ENCODE measurements at regions not wholly inside any gene's neighbourhood (a gene's known extent, or its start where the extent isn't known, plus 50 kb on each side); places are given as distances from the start of the nearest gene placed in this dataset.

- Mint-ChIP-seq H3K4me1 (ENCODE audit: unreplicated experiment) (no peaks in the 10 kb centered on the region), H3K27ac (ENCODE audit: unreplicated experiment) (no peak overlapping the region)
These were observed 552.8 kb upstream of the SLC8A1 start for GRCh38 chr2:41004700-41005099.

DNA sequence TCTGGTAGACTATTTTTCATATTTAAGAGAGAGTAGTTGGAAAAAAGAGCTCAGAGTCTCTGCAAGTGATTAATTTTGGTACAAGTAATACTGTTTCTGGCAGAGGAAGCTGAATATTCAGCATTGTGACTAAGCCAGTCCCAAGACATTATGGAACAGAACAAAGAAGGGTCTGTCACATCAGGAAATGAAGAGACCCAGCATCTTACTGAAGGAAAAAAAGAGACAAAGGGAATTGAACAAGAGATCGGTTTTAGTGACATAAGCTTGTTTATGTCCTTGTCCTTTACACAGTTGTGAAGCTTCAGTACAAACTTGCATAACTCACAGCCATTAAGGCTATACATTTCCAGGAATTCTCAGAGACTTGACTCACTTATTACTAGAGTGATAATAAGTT lies 568.5 kb upstream of the SLC8A1 start:
- TF ChIP-seq, protein P1, sequence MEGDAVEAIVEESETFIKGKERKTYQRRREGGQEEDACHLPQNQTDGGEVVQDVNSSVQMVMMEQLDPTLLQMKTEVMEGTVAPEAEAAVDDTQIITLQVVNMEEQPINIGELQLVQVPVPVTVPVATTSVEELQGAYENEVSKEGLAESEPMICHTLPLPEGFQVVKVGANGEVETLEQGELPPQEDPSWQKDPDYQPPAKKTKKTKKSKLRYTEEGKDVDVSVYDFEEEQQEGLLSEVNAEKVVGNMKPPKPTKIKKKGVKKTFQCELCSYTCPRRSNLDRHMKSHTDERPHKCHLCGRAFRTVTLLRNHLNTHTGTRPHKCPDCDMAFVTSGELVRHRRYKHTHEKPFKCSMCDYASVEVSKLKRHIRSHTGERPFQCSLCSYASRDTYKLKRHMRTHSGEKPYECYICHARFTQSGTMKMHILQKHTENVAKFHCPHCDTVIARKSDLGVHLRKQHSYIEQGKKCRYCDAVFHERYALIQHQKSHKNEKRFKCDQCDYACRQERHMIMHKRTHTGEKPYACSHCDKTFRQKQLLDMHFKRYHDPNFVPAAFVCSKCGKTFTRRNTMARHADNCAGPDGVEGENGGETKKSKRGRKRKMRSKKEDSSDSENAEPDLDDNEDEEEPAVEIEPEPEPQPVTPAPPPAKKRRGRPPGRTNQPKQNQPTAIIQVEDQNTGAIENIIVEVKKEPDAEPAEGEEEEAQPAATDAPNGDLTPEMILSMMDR (IDR thresholded peaks at IDR 0.05) = no peak

More at GRCh38 chr2:41004700-41005099, 552.8 kb upstream of the SLC8A1 start:
- Mint-ChIP-seq H3K36me3 (ENCODE audit: unreplicated experiment) (no peaks in the 10 kb centered on the region), H3K4me3 (ENCODE audit: unreplicated experiment) (no peak overlapping the region), H3K27me3 (ENCODE audit: unreplicated experiment) (peaks cover 2% of the 10 kb centered on the region), H3K9me3 (ENCODE audit: unreplicated experiment) (no peaks in the 10 kb centered on the region)
- TF ChIP-seq, protein P1 (IDR thresholded peaks at IDR 0.05) = no peak
- DNase-seq (ENCODE audit: extremely low spot score, unreplicated experiment) = no peak

DNA sequence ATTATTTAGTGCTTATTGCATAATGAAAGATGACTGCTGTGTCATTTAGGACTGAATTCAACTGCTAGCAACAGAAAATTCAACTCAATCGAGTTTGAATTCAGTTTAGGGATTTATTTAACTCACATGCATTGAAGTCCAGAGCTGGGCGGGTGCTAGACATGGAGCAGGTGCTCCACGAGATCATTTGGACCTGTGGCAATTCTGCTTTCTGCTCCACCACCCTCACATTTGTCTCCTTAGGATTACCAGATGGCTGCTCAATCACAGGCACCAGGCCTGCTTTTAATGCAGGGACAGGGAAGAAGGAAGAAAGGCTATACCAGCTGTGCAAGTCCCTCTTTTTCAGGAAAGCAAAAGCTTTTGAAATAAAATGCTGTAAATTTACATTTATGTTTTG lies 572.9 kb upstream of the SLC8A1 start:
- no peak overlapping the region for H3K4me3 Mint-ChIP-seq (ENCODE audit: unreplicated experiment)
- DNase-seq (ENCODE audit: extremely low spot score, unreplicated experiment) = no peak
- H3K27ac Mint-ChIP-seq (ENCODE audit: unreplicated experiment) = no peak overlapping the region
- no peaks in the 10 kb centered on the region for H3K4me1 Mint-ChIP-seq (ENCODE audit: unreplicated experiment)
- H3K27me3 Mint-ChIP-seq (ENCODE audit: unreplicated experiment) = no peaks in the 10 kb centered on the region
- no peaks in the 10 kb centered on the region for H3K36me3 Mint-ChIP-seq (ENCODE audit: unreplicated experiment)
- no peaks in the 10 kb centered on the region for H3K9me3 Mint-ChIP-seq (ENCODE audit: unreplicated experiment)
- TF ChIP-seq, protein P1 (IDR thresholded peaks at IDR 0.05) = no peak

More for the DNA sequence above, 568.5 kb upstream of the SLC8A1 start:
- Mint-ChIP-seq H3K4me3 (ENCODE audit: unreplicated experiment) (no peak overlapping the region), H3K36me3 (ENCODE audit: unreplicated experiment) (no peaks in the 10 kb centered on the region), H3K9me3 (ENCODE audit: unreplicated experiment) (no peaks in the 10 kb centered on the region), H3K27ac (ENCODE audit: unreplicated experiment) (no peak overlapping the region), H3K27me3 (ENCODE audit: unreplicated experiment) (no peaks in the 10 kb centered on the region), H3K4me1 (ENCODE audit: unreplicated experiment) (no peaks in the 10 kb centered on the region)
- DNase-seq (ENCODE audit: extremely low spot score, unreplicated experiment) = no peak

- TF ChIP-seq, protein P1 (IDR thresholded peaks at IDR 0.05) = no peak
- Mint-ChIP-seq H3K27ac (ENCODE audit: unreplicated experiment) (no peak overlapping the region), H3K9me3 (ENCODE audit: unreplicated experiment) (no peaks in the 10 kb centered on the region), H3K4me1 (ENCODE audit: unreplicated experiment) (no peaks in the 10 kb centered on the region), H3K4me3 (ENCODE audit: unreplicated experiment) (no peak overlapping the region), H3K27me3 (ENCODE audit: unreplicated experiment) (no peaks in the 10 kb centered on the region), H3K36me3 (ENCODE audit: unreplicated experiment) (no peaks in the 10 kb centered on the region)
- DNase-seq (ENCODE audit: extremely low spot score, unreplicated experiment) = no peak
These were observed 574.7 kb upstream of the SLC8A1 start for GRCh38 chr2:41026613-41027012.

DNA sequence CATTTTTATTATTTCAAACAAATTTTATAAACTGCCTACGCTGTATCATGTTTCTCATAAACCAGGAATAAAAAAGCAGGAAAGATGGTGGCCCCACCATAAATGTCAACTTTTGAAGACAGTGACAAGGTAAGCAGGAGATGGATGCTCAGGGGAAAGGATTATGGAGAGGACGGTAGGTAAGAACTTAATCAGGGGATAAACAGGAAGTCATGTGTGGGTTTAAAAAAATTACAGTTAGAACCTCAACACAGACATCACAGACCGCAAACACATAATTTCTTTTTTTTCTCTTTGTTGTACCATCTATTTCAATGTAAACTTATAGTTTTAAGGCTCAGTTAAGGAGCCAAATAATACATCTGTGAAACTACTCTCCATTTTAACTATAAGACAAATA lies 575.2 kb upstream of the SLC8A1 start:
- H3K36me3 Mint-ChIP-seq (ENCODE audit: unreplicated experiment) = no peaks in the 10 kb centered on the region
- TF ChIP-seq, protein P1 (IDR thresholded peaks at IDR 0.05) = no peak
- DNase-seq (ENCODE audit: extremely low spot score, unreplicated experiment) = no peak

More for the DNA sequence above, 575.2 kb upstream of the SLC8A1 start:
- H3K9me3 Mint-ChIP-seq (ENCODE audit: unreplicated experiment) = no peaks in the 10 kb centered on the region
- H3K4me3 Mint-ChIP-seq (ENCODE audit: unreplicated experiment) = no peak overlapping the region
- no peak overlapping the region for H3K27ac Mint-ChIP-seq (ENCODE audit: unreplicated experiment)
- H3K4me1 Mint-ChIP-seq (ENCODE audit: unreplicated experiment) = no peaks in the 10 kb centered on the region
- H3K27me3 Mint-ChIP-seq (ENCODE audit: unreplicated experiment) = no peaks in the 10 kb centered on the region
